ENCODE measurements at regions not wholly inside any gene's neighbourhood (a gene's known extent, or its start where the extent isn't known, plus 50 kb on each side); places are given as distances from the start of the nearest gene placed in this dataset.
"Not testable (repeated sequence)": the region's sequence is repeated elsewhere in the genome, so short reads cannot be mapped to it uniquely, and the experiment has no call there.

- Histone ChIP-seq H3K36me3 (ENCODE audit: insufficient read depth, low read length) (no peaks in the 10 kb centered on the region), H3K4me1 (ENCODE audit: insufficient read depth, low read length) (no peaks in the 10 kb centered on the region), H3K27me3 (ENCODE audit: insufficient read depth, low read length) (no peaks in the 10 kb centered on the region), H3K9me3 (ENCODE audit: control insufficient read depth in 1 of 2, low read length in 2 of 2) (no peaks in the 10 kb centered on the region), H3K4me3 (ENCODE audit: low read length in 2 of 2) (no peak overlapping the region), H3K27ac (ENCODE audit: low read depth, low read length) (no peak overlapping the region)
- CTCF ChIA-PET (ENCODE audit: partially characterized antibody), result no interaction called here
- Mint-ChIP-seq H3K27ac (peak overlapping the region in 1 of 7 donors; percentile 53), H3K27me3 (peaks cover 0 to 3% of the 10 kb centered on the region in 2 donors), H3K4me3 (no peak overlapping the region), H3K36me3 (no peaks in the 10 kb centered on the region), H3K9me3 (peaks cover 0 to 10% (median 3%) of the 10 kb centered on the region in 8 donors), H3K4me1 (no peaks in the 10 kb centered on the region)
- intact Hi-C loops (cut with micrococcal nuclease), result no loop called here
- POLR2A ChIA-PET (ENCODE audit: partially characterized antibody), result no interaction called here
- DNase-seq, result no peak
Measured at GRCh38 chr5:136836093-136836492, 470.7 kb upstream of the TRPC7 start.

GRCh38 chr5:136820848-136821247 lies 455.5 kb upstream of the TRPC7 start:
- CTCF ChIA-PET (ENCODE audit: partially characterized antibody), result no interaction called here
- no peak overlapping the region for H3K27ac Mint-ChIP-seq
- POLR2A ChIA-PET (ENCODE audit: partially characterized antibody), result no interaction called here

GRCh38 chr5:136819526-136820302 lies 454.4 kb upstream of the TRPC7 start:
- intact Hi-C loops (cut with micrococcal nuclease), result no loop called here

More at GRCh38 chr5:136820848-136821247, 455.5 kb upstream of the TRPC7 start:
- Mint-ChIP-seq H3K27me3 (no peaks in the 10 kb centered on the region), H3K9me3 (peaks cover 0 to 13% (median 1%) of the 10 kb centered on the region in 8 donors), H3K4me1 (no peaks in the 10 kb centered on the region), H3K4me3 (no peak overlapping the region), H3K36me3 (no peaks in the 10 kb centered on the region)
- H3K27ac ChIP-seq (ENCODE audit: low read depth, low read length), result no peak overlapping the region
- intact Hi-C loops (cut with micrococcal nuclease), result no loop called here
- no peaks in the 10 kb centered on the region for H3K9me3 ChIP-seq (ENCODE audit: control insufficient read depth in 1 of 2, low read length in 2 of 2)
- H3K36me3 ChIP-seq (ENCODE audit: insufficient read depth, low read length), result no peaks in the 10 kb centered on the region
- no peak overlapping the region for H3K4me3 ChIP-seq (ENCODE audit: low read length in 2 of 2)
- no peaks in the 10 kb centered on the region for H3K27me3 ChIP-seq (ENCODE audit: insufficient read depth, low read length)
- DNase-seq, result no peak
- H3K4me1 ChIP-seq (ENCODE audit: insufficient read depth, low read length), result no peaks in the 10 kb centered on the region

GRCh38 chr5:136816327-136816726 lies 451.0 kb upstream of the TRPC7 start:
- H3K4me1 Mint-ChIP-seq, result no peaks in the 10 kb centered on the region
- H3K9me3 Mint-ChIP-seq, result peaks cover 0 to 8% (median 2%) of the 10 kb centered on the region in 8 donors
- no peaks in the 10 kb centered on the region for H3K27me3 ChIP-seq (ENCODE audit: insufficient read depth, low read length)

More at GRCh38 chr5:136819526-136820302, 454.4 kb upstream of the TRPC7 start:
- no peaks in the 10 kb centered on the region for H3K27me3 Mint-ChIP-seq
- no peaks in the 10 kb centered on the region for H3K9me3 ChIP-seq (ENCODE audit: control insufficient read depth in 1 of 2, low read length in 2 of 2)
- H3K4me3 Mint-ChIP-seq, result no peak overlapping the region
- POLR2A ChIA-PET (ENCODE audit: partially characterized antibody), result no interaction called here
- H3K27ac Mint-ChIP-seq, result no peak overlapping the region
- no peaks in the 10 kb centered on the region for H3K4me1 Mint-ChIP-seq
- no peak overlapping the region for H3K4me3 ChIP-seq (ENCODE audit: low read length in 2 of 2)
- no peaks in the 10 kb centered on the region for H3K27me3 ChIP-seq (ENCODE audit: insufficient read depth, low read length)
- H3K36me3 Mint-ChIP-seq, result no peaks in the 10 kb centered on the region
- no peak overlapping the region for H3K27ac ChIP-seq (ENCODE audit: low read depth, low read length)
- H3K36me3 ChIP-seq (ENCODE audit: insufficient read depth, low read length), result no peaks in the 10 kb centered on the region
- peaks cover 0 to 10% (median 2%) of the 10 kb centered on the region in 8 donors for H3K9me3 Mint-ChIP-seq
- H3K4me1 ChIP-seq (ENCODE audit: insufficient read depth, low read length), result no peaks in the 10 kb centered on the region
- CTCF ChIA-PET (ENCODE audit: partially characterized antibody), result no interaction called here
- no peak for DNase-seq

GRCh38 chr5:136814619-136815378 lies 449.5 kb upstream of the TRPC7 start:
- Mint-ChIP-seq H3K4me3 (no peak overlapping the region), H3K4me1 (no peaks in the 10 kb centered on the region), H3K27ac (no peak overlapping the region), H3K36me3 (no peaks in the 10 kb centered on the region), H3K27me3 (no peaks in the 10 kb centered on the region), H3K9me3 (peaks cover 0 to 7% (median 2%) of the 10 kb centered on the region in 8 donors)
- intact Hi-C loops (cut with micrococcal nuclease), result no loop called here
- no peaks in the 10 kb centered on the region for H3K9me3 ChIP-seq (ENCODE audit: control insufficient read depth in 1 of 2, low read length in 2 of 2)
- no peak overlapping the region for H3K4me3 ChIP-seq (ENCODE audit: low read length in 2 of 2)
- H3K27ac ChIP-seq (ENCODE audit: low read depth, low read length), result no peak overlapping the region
- no peaks in the 10 kb centered on the region for H3K27me3 ChIP-seq (ENCODE audit: insufficient read depth, low read length)
- DNase-seq, result no peak
- H3K36me3 ChIP-seq (ENCODE audit: insufficient read depth, low read length), result no peaks in the 10 kb centered on the region
- H3K4me1 ChIP-seq (ENCODE audit: insufficient read depth, low read length), result no peaks in the 10 kb centered on the region
- ChIA-PET CTCF (ENCODE audit: partially characterized antibody) (no interaction called here), POLR2A (ENCODE audit: partially characterized antibody) (no interaction called here)

More at GRCh38 chr5:136816327-136816726, 451.0 kb upstream of the TRPC7 start:
- Histone ChIP-seq H3K36me3 (ENCODE audit: insufficient read depth, low read length) (no peaks in the 10 kb centered on the region), H3K4me3 (ENCODE audit: low read length in 2 of 2) (no peak overlapping the region), H3K9me3 (ENCODE audit: control insufficient read depth in 1 of 2, low read length in 2 of 2) (no peaks in the 10 kb centered on the region), H3K27ac (ENCODE audit: low read depth, low read length) (no peak overlapping the region), H3K4me1 (ENCODE audit: insufficient read depth, low read length) (no peaks in the 10 kb centered on the region)
- CTCF ChIA-PET (ENCODE audit: partially characterized antibody), result no interaction called here
- intact Hi-C loops (cut with micrococcal nuclease), result no loop called here
- H3K36me3 Mint-ChIP-seq, result no peaks in the 10 kb centered on the region
- H3K4me3 Mint-ChIP-seq, result no peak overlapping the region
- no peaks in the 10 kb centered on the region for H3K27me3 Mint-ChIP-seq
- no peak for DNase-seq
- POLR2A ChIA-PET (ENCODE audit: partially characterized antibody), result no interaction called here
- no peak overlapping the region for H3K27ac Mint-ChIP-seq

- intact Hi-C loops (cut with micrococcal nuclease); H3K27ac ChIP-seq (ENCODE audit: low read depth, low read length); H3K9me3 Mint-ChIP-seq; POLR2A ChIA-PET (ENCODE audit: partially characterized antibody); H3K4me1 Mint-ChIP-seq; H3K36me3 ChIP-seq (ENCODE audit: insufficient read depth, low read length); H3K36me3 Mint-ChIP-seq; H3K27ac Mint-ChIP-seq; H3K4me3 Mint-ChIP-seq; H3K27me3 Mint-ChIP-seq; H3K4me3 ChIP-seq (ENCODE audit: low read length in 2 of 2); H3K9me3 ChIP-seq (ENCODE audit: control insufficient read depth in 1 of 2, low read length in 2 of 2); DNase-seq; CTCF ChIA-PET (ENCODE audit: partially characterized antibody); H3K27me3 ChIP-seq (ENCODE audit: insufficient read depth, low read length); H3K4me1 ChIP-seq (ENCODE audit: insufficient read depth, low read length): not testable (repeated sequence)
Measured at GRCh38 chr5:136812270-136812669, 446.9 kb upstream of the TRPC7 start.

- Mint-ChIP-seq H3K27ac (no peak overlapping the region), H3K4me1 (peaks cover 0 to 4% (median 0%) of the 10 kb centered on the region in 4 donors)
Measured at GRCh38 chr5:136811551-136811950, 446.2 kb upstream of the TRPC7 start.

More at GRCh38 chr5:136811551-136811950, 446.2 kb upstream of the TRPC7 start:
- no peaks in the 10 kb centered on the region for H3K9me3 ChIP-seq (ENCODE audit: control insufficient read depth in 1 of 2, low read length in 2 of 2)
- DNase-seq, result peak in 1 of 5 donors; percentile 33
- no peaks in the 10 kb centered on the region for H3K36me3 ChIP-seq (ENCODE audit: insufficient read depth, low read length)
- no peaks in the 10 kb centered on the region for H3K27me3 Mint-ChIP-seq
- ChIA-PET POLR2A (ENCODE audit: partially characterized antibody) (no interaction called here), CTCF (ENCODE audit: partially characterized antibody) (no interaction called here)
- H3K27ac ChIP-seq (ENCODE audit: low read depth, low read length), result no peak overlapping the region
- no peaks in the 10 kb centered on the region for H3K27me3 ChIP-seq (ENCODE audit: insufficient read depth, low read length)
- no peak overlapping the region for H3K4me3 ChIP-seq (ENCODE audit: low read length in 2 of 2)
- no peaks in the 10 kb centered on the region for H3K36me3 Mint-ChIP-seq
- no peak overlapping the region for H3K4me3 Mint-ChIP-seq
- H3K9me3 Mint-ChIP-seq, result peaks cover 0 to 7% (median under 1%) of the 10 kb centered on the region in 8 donors
- H3K4me1 ChIP-seq (ENCODE audit: insufficient read depth, low read length), result no peaks in the 10 kb centered on the region
- intact Hi-C loops (cut with micrococcal nuclease), result no loop called here
